Astrocyte (in vitro differentiated cells and primary cell): ENCODE measurements at regions not wholly inside any gene's neighbourhood (a gene's known extent, or its start where the extent isn't known, plus 50 kb on each side); places are given as distances from the start of the nearest gene placed in this dataset.

Experiments
- DNase-seq: peaks from one replicate; pipeline ENCODE4 v3.0.0-alpha.2; 2010; ENCODE audit warnings: low read depth
- FAIRE-seq: peaks from 2 replicates; lab custom pipeline; 2011; peaks lifted over from hg19 to GRCh38; lab: Jason Lieb, UNC
- H2AFZ ChIP-seq: 2 replicates; pipeline ENCODE4 v1.6.0; 2012; ENCODE audit warnings: low read depth, low read length, inconsistent platforms
- H3K27ac ChIP-seq: 2 replicates; pipeline ENCODE4 v1.5.1; 2011; ENCODE audit warnings: low read depth, low read length, inconsistent platforms
- H3K27me3 ChIP-seq: 2 replicates; pipeline ENCODE4 v1.6.0; 2011; ENCODE audit warnings: low read length, inconsistent platforms; ENCODE audit not compliant: insufficient read depth
- H3K36me3 ChIP-seq: 2 replicates; pipeline ENCODE4 v1.5.1; 2011; ENCODE audit warnings: low read length, inconsistent platforms; ENCODE audit not compliant: insufficient read depth
- H3K4me1 ChIP-seq: 2 replicates; pipeline ENCODE4 v1.5.1; 2011; ENCODE audit warnings: low read length, inconsistent platforms; ENCODE audit not compliant: insufficient read depth
- H3K4me2 ChIP-seq: 2 replicates; pipeline ENCODE4 v1.6.0; 2012; ENCODE audit warnings: low read length, inconsistent platforms
- H3K4me3 ChIP-seq: 2 replicates; pipeline ENCODE4 v1.5.1; 2011; ENCODE audit warnings: low read depth, mild to moderate bottlenecking, low read length, inconsistent platforms; ENCODE audit not compliant: insufficient read depth
- H3K79me2 ChIP-seq: 2 replicates; pipeline ENCODE4 v1.6.0; 2012; ENCODE audit warnings: mild to moderate bottlenecking, low read length, inconsistent platforms; ENCODE audit not compliant: insufficient read depth
- H3K9ac ChIP-seq: 2 replicates; pipeline ENCODE4 v1.6.0; 2012; ENCODE audit warnings: mild to moderate bottlenecking, low read length, inconsistent platforms
- H3K9me3 ChIP-seq: 2 replicates; pipeline ENCODE4 v1.5.1; 2012; ENCODE audit warnings: low read depth, mild to moderate bottlenecking, low read length, inconsistent platforms; ENCODE audit not compliant: insufficient read depth
- H4K20me1 ChIP-seq: 2 replicates; pipeline ENCODE4 v1.6.0; 2012; ENCODE audit warnings: low read length, inconsistent platforms; ENCODE audit not compliant: insufficient read depth
- H3K27ac Mint-ChIP-seq: one replicate; pipeline ENCODE4 v1.8.0; 2021; ENCODE audit warnings: mild to moderate bottlenecking, mixed read lengths; ENCODE audit not compliant: unreplicated experiment
- H3K27me3 Mint-ChIP-seq: one replicate; pipeline ENCODE4 v1.8.0; 2021; ENCODE audit warnings: low read depth, mixed read lengths; ENCODE audit not compliant: unreplicated experiment
- H3K36me3 Mint-ChIP-seq: one replicate; pipeline ENCODE4 v1.8.0; 2021; ENCODE audit warnings: low read depth, mixed read lengths; ENCODE audit not compliant: unreplicated experiment
- H3K4me1 Mint-ChIP-seq: one replicate; pipeline ENCODE4 v1.8.0; 2021; ENCODE audit warnings: low read depth, mixed read lengths; ENCODE audit not compliant: unreplicated experiment
- H3K4me3 Mint-ChIP-seq: one replicate; pipeline ENCODE4 v1.8.0; 2021; ENCODE audit warnings: mild to moderate bottlenecking, moderate library complexity, mixed read lengths; ENCODE audit not compliant: unreplicated experiment
- H3K9me3 Mint-ChIP-seq: one replicate; pipeline ENCODE4 v1.8.0; 2021; ENCODE audit warnings: mild to moderate bottlenecking, mixed read lengths; ENCODE audit not compliant: unreplicated experiment
- CTCF ChIP-seq: IDR thresholded peaks from 2 replicates; pipeline ENCODE4 v1.5.1; 2011; ENCODE audit warnings: low read depth, mild to moderate bottlenecking, inconsistent platforms, low read length, moderate library complexity; ENCODE audit not compliant: insufficient read depth
- EZH2 ChIP-seq: IDR thresholded peaks from 2 replicates; pipeline ENCODE4 v1.6.1; 2012; ENCODE audit warnings: mild to moderate bottlenecking, low read length, inconsistent platforms; ENCODE audit not compliant: insufficient read depth

DNA sequence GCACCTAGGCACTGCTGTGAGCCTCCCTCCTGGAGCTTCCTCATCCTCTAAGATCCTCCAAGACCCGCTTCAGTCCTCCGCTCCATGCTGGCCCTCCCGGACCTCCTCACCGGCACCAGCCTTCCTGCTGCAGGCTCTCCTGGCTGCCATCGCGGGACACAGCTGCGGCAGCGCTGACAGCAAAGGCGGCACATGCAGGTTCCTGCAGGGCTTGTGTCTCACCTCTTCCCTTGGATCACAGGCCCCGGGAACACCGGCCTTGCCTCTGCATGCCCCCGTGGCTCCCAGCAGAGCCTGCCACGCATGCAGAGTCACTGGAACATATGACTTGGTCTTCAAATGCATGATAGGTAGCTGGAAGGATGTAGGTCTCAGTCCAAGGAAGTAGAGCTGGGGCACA lies 67.2 kb downstream of the PTGR3 start:
- TF ChIP-seq CTCF (no peak), EZH2 (no peak)
- Histone ChIP-seq H3K4me2 (no peak overlapping the region), H3K27ac (no peak overlapping the region), H3K4me3 (no peak overlapping the region), H4K20me1 (no peaks in the 10 kb centered on the region), H3K27me3 (no peaks in the 10 kb centered on the region), H3K9me3 (no peaks in the 10 kb centered on the region), H3K9ac (no peak overlapping the region), H2AFZ (no peak overlapping the region), H3K4me1 (no peaks in the 10 kb centered on the region), H3K36me3 (no peaks in the 10 kb centered on the region), H3K79me2 (no peaks in the 10 kb centered on the region)
- Mint-ChIP-seq H3K27ac (no peak overlapping the region), H3K4me3 (no peak overlapping the region), H3K4me1 (no peaks in the 10 kb centered on the region), H3K9me3 (peaks cover 10% of the 10 kb centered on the region), H3K27me3 (peaks cover 19% of the 10 kb centered on the region), H3K36me3 (no peaks in the 10 kb centered on the region)
- FAIRE-seq = no peak
- DNase-seq = no peak

- FAIRE-seq = no peak
- Histone ChIP-seq H3K27me3 (no peaks in the 10 kb centered on the region), H4K20me1 (no peaks in the 10 kb centered on the region), H3K9ac (no peak overlapping the region), H3K27ac (no peak overlapping the region), H3K36me3 (no peaks in the 10 kb centered on the region), H3K4me2 (no peak overlapping the region), H3K4me1 (no peaks in the 10 kb centered on the region), H3K4me3 (no peak overlapping the region), H3K79me2 (no peaks in the 10 kb centered on the region), H3K9me3 (no peaks in the 10 kb centered on the region), H2AFZ (no peak overlapping the region)
- Mint-ChIP-seq H3K27me3 (peaks cover 19% of the 10 kb centered on the region), H3K4me1 (no peaks in the 10 kb centered on the region), H3K36me3 (no peaks in the 10 kb centered on the region), H3K9me3 (peaks cover 8% of the 10 kb centered on the region), H3K4me3 (no peak overlapping the region), H3K27ac (no peak overlapping the region)
- no peak for DNase-seq
- TF ChIP-seq CTCF = no peak
- no peak for TF ChIP-seq EZH2
Observed at GRCh38 chr18:75141166-75141565, 67.8 kb downstream of the PTGR3 start.

GRCh38 chr18:75140296-75140695 lies 68.6 kb downstream of the PTGR3 start:
- H4K20me1 ChIP-seq = no peaks in the 10 kb centered on the region
- TF ChIP-seq CTCF (no peak), EZH2 (no peak)
- H3K27me3 Mint-ChIP-seq = peaks cover 19% of the 10 kb centered on the region
- H3K4me1 Mint-ChIP-seq = no peaks in the 10 kb centered on the region
- H3K4me3 Mint-ChIP-seq = no peak overlapping the region
- no peaks in the 10 kb centered on the region for H3K27me3 ChIP-seq
- H3K4me3 ChIP-seq = no peak overlapping the region
- FAIRE-seq (no peak), DNase-seq (no peak)
- no peak overlapping the region for H2AFZ ChIP-seq
- H3K36me3 ChIP-seq = no peaks in the 10 kb centered on the region
- no peak overlapping the region for H3K27ac Mint-ChIP-seq
- no peaks in the 10 kb centered on the region for H3K4me1 ChIP-seq
- H3K27ac ChIP-seq = no peak overlapping the region
- H3K9me3 Mint-ChIP-seq = peaks cover 8% of the 10 kb centered on the region
- no peak overlapping the region for H3K4me2 ChIP-seq
- no peaks in the 10 kb centered on the region for H3K79me2 ChIP-seq
- H3K9me3 ChIP-seq = no peaks in the 10 kb centered on the region
- H3K9ac ChIP-seq = no peak overlapping the region
- no peaks in the 10 kb centered on the region for H3K36me3 Mint-ChIP-seq
